NCI-H187 (cell line): ENCODE measurements at regions not wholly inside any gene's neighbourhood (a gene's known extent, or its start where the extent isn't known, plus 50 kb on each side); places are given as distances from the start of the nearest gene placed in this dataset.

Experiments used
- DNase-seq, 2 experiments: peaks; one replicate each; lab custom pipeline; 2025; lab: John Stamatoyannopoulos, UW

DNA sequence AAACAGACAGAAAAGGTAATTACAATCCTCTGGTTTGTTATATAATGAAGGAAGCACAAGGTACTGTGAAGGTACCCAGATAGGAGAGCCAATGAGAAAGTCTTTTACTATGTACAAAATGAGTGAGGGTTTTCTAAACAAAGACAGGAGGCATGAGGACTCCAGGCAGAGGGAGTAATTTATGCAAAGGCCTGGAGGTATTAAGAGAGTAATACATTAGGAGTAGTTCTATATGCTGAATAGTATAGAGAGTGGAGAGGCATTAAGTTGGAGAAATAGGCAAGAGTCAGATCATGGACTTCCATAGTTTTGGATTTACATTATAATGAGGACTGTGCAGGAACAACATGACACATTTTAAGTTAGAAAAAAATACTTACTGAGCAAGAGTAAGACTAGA, 216.0 kb downstream of the SCG2 start:
- no peak for DNase-seq

DNA sequence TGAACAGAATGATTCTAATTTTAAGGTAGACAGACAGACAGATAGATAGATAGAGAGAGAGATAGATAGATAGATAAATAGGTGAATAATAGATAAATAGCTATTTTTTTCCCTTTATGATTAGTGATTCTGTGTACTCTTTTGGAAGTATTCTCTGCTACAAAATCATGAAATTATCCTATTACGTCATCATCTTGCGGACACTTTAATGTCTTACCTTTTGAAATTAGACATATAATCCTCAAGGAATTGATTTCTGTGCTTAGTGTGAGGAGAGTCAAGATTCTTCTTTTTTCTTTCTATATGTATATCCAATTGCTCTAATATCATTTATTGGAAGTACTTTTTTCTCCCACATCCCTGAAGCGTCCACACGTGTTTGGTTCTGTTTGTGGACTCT, 215.2 kb downstream of the SCG2 start:
- DNase-seq: no peak

DNA sequence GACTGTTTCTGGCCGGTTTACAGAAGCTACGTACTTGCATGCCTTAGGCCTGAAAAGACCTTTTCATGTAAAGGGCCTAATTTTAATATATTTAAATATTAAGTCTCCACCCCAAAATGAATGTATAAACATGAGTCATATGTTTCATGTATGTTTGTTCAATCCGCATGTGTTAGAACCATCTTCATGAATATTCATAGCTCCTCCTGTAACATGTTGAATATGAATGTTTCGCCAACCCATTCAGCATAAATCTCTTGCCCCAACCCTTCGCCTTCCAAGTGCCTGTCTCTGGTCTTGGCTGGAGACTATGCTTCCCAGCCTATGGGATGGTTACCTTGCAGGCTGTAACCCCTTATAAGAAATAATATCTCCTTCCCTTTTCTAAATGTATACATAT, 212.5 kb downstream of the SCG2 start:
- no peak for DNase-seq

DNA sequence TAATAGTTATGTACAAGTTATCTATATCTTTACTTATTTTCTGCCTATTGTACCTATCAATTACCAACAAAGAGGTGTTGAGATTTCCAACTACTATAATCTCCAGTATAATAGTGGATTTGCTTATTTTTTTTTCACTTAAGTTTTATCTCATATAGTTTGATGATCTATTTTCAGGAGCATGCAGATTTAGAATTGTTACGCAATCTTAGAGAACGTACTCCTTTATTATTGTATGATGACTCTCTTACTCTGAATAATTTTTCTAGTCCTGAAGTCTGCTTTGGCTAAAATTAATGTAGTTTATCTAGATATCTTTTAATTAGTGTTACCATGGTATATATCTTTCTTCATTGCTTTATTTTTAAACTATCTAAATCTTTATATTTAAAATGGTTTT, 205.2 kb downstream of the SCG2 start:
- DNase-seq: no peak

DNA sequence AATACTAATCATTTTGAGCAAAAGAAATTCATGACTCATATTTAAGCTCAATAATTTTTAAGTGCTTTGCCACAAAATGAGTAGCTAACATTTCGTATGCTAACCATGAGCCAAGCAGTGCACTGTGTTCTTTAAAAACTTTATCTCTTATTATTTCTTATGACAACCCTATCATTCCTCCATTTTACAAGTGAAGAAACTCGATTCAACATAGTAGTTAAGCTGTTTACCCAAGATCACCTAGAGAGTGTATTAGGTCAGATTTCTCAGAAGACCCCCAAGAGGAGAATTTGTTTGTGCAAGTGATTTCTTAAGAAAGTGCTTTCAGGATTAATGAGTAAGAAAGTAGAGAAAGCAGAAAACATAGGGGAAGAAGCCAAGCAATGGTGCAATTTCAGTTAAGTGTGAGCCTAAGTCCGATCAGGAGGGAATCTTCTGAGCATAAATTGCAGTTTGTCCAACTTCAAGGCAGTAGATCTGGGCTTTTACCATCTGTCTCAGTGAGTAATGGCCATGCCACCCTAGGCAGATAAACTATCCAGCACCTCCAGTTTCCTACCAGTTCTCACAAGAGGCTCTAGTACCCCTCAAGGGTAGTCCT, 202.7 kb downstream of the SCG2 start:
- DNase-seq: no peak

DNA sequence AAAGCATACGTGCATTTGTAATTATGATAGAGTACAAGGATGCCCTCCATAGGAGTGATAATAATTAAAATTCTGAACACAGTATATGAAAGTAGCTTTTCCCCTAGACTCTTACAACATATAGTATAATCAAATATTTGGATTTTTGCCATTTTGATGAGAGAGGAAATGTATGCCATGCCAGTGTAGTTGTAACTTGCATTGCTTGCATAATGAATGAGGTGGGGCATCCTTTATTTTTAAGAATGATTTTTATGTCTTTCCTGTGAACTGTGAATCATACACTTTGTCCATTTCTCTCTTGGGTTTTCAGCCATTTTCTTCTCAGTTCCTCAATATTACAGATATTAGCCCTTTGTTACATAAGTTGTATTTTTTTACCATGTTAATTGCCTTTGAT, 197.5 kb downstream of the SCG2 start:
- no peak for DNase-seq

DNA sequence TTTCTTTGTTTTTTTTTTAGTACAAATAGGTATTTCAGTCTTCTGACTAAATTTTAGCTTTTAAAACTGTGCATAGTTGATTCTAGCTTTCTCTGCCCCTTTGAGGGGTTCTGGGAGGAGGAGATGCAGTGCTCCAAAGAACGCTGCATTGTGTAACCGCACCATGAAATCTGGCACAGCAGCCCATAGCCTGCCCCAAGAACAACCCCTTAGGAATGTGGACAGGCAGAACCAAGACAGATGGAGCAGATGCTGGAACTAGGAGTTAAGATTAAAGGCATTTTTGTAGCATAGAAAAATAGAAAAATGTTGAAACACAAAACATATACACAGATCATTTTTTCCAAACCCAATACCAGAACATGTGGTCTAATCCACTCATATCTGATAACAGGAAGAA, 187.5 kb downstream of the SCG2 start:
- no peak for DNase-seq

DNA sequence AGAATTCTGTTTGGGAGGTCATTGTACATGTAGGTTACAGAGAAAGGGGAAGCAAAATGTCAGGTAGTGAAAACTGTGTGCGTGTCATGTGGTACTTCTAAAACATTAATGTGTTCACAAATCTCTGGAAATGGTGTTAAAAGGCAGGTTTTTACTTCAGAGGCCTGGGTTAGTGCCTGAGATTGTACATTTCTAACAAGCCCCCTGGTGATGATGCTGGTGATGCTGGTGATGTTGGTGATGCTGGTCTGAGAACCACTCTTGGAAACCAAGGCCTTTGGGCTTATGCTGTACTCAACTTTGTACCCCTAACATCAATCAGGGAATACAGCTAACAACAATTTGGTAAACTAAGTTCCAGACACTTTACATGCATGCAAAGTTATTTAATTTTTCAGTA, 187.1 kb downstream of the SCG2 start:
- DNase-seq: no peak

DNA sequence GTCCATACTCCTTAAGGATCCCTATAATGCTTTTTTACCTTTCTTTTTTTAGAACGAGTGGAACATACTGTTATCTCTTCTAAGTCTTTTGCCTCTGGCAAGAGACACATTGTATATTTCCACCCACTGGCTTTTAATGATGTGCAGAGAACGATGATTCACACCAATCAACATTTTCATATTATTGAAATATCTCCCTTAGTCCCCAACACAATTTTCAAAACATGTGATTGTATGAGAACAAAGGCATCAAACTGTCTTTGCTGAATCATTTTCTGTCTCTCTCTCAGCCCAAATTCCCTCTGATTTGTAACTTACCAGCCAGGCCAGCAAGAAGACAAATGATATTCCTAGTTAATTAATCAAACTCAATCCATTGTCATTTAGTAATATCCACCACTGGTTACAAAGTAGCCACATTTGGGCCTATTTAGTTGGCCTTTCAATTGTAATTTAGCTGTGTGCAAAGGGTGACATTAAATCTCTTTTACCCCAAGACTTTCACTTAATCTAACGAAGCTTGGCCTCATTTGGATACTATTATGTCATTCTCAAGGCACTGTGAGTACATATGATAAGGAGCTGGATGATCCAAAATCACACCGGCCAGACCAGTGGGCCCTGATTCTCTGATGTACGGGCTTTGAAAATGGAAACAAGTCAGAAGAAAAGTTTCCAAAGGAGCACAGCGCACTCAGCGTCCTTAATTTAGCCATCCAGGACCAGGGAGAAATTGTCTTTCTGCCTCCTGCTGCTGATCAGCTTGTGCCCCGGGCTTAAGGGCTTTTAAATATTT, 185.1 kb downstream of the SCG2 start:
- no peak for DNase-seq

DNA sequence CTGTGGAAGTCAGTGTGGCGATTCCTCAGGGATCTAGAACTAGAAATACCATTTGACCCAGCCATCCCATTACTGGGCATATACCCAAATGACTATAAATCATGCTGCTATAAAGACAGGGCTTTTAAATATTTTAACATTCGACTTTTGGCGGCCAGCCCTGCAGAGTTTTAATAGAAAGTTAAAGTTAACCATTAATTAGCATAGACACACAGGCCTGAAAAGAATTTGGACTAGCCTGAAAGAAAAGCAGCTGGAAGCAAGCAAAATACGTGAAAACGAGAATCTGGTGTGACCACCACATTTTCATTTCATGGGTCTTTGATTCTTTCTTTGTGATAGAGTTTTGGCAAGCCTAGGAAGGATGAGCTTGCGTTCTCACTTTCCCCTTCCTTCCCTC, 184.0 kb downstream of the SCG2 start:
- DNase-seq: no peak

DNA sequence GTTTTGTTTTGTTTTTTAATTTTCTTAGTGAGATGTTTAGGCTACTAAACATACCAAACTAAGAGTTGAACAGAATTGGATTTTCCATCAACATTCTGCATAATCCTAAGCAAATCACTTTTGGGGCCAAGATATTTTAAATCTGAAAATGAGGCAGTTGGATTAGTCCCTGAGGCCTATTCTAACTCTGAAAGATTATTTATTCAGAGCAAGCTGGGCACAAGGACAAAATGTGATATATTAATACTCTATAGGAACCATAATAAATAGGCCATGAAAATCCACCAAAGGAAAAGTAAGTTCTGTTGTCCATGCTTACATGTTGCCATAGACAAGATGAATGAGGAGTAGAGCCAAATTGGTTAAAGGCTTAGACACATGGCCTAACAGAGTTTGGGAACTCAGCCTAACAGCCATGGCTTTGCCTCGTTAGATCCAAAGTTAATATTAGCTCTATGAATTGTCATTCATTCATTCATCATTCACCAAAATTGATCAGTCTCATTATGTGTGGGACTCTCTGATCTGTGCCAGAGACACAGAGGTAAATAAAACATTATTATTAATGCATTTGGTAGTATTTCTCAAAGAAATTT, 183.5 kb downstream of the SCG2 start:
- DNase-seq: no peak

DNA sequence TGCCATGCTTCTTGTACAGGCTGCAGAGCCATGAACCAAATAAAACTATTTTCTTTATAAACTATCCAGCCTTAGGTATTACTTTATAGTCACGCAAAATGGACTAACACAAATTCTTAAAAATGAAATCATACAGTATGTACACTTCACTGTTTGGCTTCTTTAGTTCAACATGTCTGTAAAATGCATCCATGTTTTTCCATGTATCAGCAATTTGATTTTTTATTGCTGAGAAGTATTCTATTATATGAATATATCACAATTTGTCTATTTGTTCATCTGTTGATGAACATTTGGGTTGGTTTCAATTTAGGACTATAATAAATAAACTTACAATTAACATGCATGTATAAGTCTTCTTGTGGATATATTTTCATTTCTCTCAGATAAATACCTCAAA, 182.1 kb downstream of the SCG2 start:
- DNase-seq: no peak

DNA sequence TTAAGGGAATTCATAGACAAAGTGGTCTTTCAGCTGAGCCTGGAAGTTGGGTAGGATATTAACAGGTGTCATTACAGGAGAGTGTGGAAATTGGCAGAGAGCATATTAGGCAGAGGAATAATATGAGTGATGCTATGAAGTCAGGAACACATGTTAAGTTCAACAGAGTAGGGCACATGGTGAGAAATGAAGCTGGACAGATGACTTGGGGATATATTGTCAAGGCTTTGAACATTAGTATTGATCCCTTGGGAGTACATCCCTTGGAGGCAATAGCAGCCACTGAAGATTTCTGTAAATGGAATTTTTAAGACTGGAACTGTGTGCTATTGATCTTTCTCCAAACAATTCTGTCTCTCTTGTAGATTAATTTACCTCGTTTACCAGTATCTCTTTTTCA, 170.7 kb downstream of the SCG2 start:
- no peak for DNase-seq

DNA sequence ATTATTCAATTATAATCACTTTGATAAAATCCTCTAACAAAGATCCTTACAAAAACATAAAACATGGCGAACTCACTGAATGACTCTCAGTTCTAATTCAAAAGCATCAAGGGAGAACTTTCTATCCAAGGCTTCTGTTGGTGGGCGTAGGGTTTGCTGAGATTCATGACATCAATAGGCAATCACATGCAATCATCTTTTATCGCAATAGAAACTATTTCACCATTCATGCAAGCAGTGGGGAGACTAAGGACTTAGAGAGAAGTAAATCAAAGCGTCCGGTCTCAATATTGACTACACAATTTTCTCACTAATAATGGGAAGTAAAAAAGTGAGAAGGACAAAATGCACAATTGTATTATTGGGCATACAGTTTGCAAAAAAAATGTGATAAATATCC, 168.7 kb downstream of the SCG2 start:
- DNase-seq: no peak

DNA sequence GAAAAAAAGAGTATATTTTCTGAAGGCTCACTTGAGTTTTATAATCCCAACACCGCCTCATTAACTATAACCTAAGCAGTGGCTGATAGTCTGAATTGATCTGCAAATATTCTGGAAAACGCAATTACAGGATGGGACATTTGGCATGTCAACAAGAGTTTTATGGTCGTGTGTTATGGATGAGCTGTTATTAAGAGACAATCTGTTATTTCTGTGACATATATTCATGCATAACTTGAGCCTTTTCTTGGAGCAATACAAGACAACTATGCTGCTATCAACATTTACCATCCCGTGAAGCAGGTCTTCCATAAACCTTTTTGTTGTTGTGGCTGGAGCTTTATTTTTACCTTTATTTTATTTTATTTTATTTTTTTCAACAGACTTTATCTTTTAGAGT, 164.4 kb downstream of the SCG2 start:
- no peak for DNase-seq

DNA sequence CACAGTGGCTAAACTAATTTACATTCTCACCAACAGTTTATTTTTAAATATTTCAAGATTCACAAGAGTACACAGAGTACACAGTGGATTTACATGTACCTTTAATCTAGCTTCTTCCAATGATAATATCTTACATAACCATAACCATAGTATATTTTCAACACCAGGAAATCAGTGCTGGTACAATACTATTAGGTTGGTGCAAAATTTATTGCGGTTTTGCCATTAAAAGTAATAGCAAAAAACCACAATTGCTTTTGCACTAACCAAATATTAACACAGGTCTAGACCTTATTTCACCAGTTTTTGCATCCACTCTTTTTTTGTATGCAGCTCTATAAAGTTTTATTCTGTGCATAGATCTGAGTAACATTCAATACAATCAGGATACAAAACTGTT, 163.0 kb downstream of the SCG2 start:
- DNase-seq: no peak

DNA sequence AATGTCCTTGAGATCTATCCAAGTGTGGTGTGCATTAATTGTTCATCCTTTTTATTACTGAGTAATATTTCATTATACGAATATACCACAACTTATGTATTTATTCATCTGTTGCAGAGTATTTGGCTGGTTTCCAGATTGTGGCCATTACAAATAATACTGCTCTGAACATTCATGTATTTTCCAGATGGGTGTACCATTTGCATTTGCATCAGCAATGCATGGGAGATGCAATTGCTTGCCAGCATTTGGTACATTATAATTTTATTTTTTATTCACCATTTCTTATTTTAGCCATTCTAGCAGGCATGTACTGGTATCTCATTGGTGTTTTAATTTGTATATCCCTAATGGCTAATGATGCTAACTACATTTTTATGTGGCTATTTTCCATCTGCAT, 162.4 kb downstream of the SCG2 start:
- no peak for DNase-seq

DNA sequence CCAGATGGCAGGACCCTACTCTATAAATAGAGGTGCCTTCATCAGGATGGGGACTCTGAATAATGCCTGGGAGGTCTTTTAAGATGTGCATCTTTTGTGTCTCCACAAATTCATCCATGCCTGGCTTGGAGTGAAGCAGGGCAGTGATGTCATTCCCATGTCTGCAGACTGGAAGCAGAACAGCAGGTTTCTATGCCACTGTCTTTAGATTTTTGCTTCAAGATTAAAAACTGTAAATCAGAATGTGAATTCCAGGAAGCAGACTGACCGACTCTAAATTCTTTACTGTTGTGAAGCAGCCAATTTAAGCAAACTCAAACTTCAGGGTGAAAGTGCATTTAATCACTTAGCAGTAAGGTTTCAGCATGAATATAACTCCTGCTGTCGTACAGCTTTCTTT, 159.3 kb downstream of the SCG2 start:
- DNase-seq: no peak

DNA sequence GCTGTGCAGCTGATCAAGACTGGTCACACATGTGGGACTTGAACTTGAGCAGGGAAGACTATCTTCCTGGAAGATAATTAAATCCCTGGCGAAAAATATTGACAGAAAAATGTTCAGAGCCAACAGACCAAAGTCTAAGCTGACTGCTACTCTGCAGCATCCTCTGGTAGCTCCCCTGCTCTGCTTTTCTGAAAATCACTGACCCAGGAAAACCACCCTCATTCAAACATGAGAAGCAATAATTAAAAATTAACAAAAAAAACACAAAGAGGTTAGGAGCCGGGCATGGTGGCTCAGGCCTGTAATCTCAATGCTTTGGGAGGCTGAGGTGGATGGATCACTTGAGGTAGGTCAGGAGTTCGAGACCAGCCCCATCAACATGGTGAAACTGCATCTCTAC, 151.9 kb downstream of the SCG2 start:
- DNase-seq: no peak

DNA sequence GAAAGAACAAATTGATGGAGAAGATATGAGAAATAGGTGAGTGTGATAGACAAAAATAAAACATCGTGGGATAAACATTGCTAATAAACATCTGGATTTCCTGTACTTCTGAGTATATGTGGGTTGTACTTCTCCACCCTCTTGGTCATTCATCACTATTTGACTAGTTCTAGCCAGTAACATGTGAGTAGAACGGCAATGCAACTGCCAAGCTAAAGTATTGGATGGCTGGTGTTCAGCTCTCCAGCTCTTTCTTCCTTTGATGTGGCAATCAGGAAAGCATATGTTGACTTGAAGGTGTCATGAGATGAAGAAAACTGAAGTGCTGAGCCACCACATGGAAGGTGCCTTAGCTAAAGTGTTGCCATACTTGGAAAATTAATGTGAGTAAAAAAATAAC, 144.9 kb downstream of the SCG2 start:
- DNase-seq: no peak

DNA sequence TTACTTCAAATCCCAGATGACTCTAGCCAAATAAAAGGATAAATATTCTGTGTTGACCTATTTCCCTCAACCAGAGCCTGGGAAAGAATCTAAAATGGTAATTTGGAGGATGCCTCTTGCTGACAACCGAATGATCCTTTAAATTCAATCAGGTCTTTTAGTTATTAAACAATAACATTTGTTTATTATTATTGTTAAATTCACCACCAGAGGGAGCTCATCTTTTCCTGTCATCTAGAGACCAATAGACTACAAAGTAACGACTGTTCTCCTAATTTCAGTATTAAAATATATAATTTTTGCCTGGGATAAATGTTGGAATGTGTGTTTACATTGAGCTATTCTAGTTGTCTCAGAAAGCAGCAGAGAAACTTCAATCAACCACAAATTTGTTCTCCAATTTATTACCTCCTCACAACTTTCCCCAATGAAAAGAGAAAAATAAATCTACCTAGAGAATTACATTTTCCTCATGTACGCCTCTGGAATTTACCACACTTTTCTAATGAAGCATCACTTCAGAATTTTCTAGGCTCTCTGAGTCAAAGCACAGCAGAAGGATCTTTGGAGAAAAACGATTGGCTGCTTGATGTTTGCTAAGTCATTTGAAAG, 142.7 kb downstream of the SCG2 start:
- DNase-seq: no peak

DNA sequence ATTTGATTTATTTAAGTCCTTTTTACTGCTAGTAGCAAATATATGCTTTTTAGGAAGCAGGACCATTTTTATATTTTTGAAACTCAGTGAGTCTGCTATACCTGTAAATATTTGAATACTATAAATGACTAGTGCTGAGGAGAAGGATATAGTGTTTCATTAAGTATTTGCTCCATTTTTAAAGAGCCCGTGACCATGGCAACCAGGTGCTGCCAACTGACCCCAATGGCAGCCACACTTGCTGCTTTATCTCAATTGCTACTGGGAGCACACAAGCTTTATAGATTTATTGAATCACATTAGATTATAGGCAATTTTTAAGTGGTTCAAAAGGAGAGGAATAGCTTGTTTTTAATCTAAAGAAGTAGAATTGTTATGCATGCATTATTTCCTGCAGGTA, 142.0 kb downstream of the SCG2 start:
- DNase-seq: no peak

DNA sequence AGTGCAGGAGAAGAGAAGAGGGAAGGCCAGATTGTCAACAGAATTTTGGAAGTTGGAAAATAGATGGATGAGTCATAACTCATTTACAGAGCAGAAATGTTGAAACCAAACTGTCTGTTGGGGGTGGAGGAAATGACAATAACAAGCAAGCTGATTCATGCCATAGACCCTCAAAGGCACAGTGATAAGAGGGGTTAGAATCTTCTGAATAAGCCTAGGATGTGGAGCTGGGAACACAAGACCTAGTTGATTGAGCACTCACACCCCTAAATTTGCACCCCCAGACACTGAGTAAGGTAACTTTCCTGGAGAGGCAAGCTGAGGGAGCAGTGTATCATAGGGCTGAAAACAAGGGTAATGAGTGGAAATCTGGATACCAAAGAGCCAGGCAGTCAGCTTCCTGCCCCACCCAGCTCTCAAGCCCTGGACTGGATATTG, 141.4 kb downstream of the SCG2 start:
- DNase-seq: no peak
